ENCODE measurements at regions not wholly inside any gene's neighbourhood (a gene's known extent, or its start where the extent isn't known, plus 50 kb on each side); places are given as distances from the start of the nearest gene placed in this dataset.
A peak's percentile ranks its signal among the peaks of the same experiment; 100 is the strongest.
"Not testable (repeated sequence)": the region's sequence is repeated elsewhere in the genome, so short reads cannot be mapped to it uniquely, and the experiment has no call there.

- no peaks in the 10 kb centered on the region for H3K9me3 ChIP-seq (ENCODE audit: control insufficient read depth, insufficient read depth, low read depth, low read length)
- no peaks in the 10 kb centered on the region for H3K27me3 ChIP-seq (ENCODE audit: control insufficient read depth, insufficient read depth, low read length)
- DNase-seq (ENCODE audit: low read depth in 2 of 2) = no peak
- no peaks in the 10 kb centered on the region for H4K20me1 ChIP-seq (ENCODE audit: control insufficient read depth, extremely low read depth, insufficient read depth, low read length)
- no peak for TF ChIP-seq EZH2 (IDR thresholded peaks at IDR 0.05; ENCODE audit: low read length, missing control alignments)
- TF ChIP-seq CTCF (conservative IDR thresholded peaks at IDR 0.05 in 1 of 2, IDR thresholded peaks at IDR 0.05 in 1 of 2; ENCODE audit: low read depth in 1 of 2, low read length in 2 of 2) = no peak
- H3K4me1 ChIP-seq (ENCODE audit: control insufficient read depth, extremely low read depth, insufficient read depth, low read length) = no peaks in the 10 kb centered on the region
- H3K4me2 ChIP-seq (ENCODE audit: extremely low read depth, insufficient read depth, low read length) = no peak overlapping the region
- H3K9ac ChIP-seq (ENCODE audit: insufficient read depth, low read length) = no peak overlapping the region
- no peaks in the 10 kb centered on the region for H3K36me3 ChIP-seq (ENCODE audit: control insufficient read depth, insufficient read depth, low read length)
- H3K4me3 ChIP-seq (replicated peaks in 1 of 4; ENCODE audit: control extremely low read depth in 1 of 4, insufficient read depth in 1 of 4, low read depth in 3 of 4, low read length in 4 of 4) = no peak overlapping the region
- no peaks in the 10 kb centered on the region for H3K79me2 ChIP-seq (ENCODE audit: control insufficient read depth, insufficient read depth, low read length)
- no peak overlapping the region for H3K27ac ChIP-seq (ENCODE audit: insufficient read depth, low read length)
- no peak overlapping the region for H2AFZ ChIP-seq (ENCODE audit: low read length)
Measured at GRCh38 chr15:59894835-59895234, 109.3 kb upstream of the FOXB1 start.

GRCh38 chr15:59892985-59893384 is 111.1 kb upstream of the FOXB1 start:
- TF ChIP-seq EZH2 (IDR thresholded peaks at IDR 0.05; ENCODE audit: low read length, missing control alignments) = no peak
- TF ChIP-seq CTCF (conservative IDR thresholded peaks at IDR 0.05 in 1 of 2, IDR thresholded peaks at IDR 0.05 in 1 of 2; ENCODE audit: low read depth in 1 of 2, low read length in 2 of 2) = no peak
- H3K27ac ChIP-seq (ENCODE audit: insufficient read depth, low read length) = no peak overlapping the region
- H3K4me1 ChIP-seq (ENCODE audit: control insufficient read depth, extremely low read depth, insufficient read depth, low read length) = no peaks in the 10 kb centered on the region
- H3K4me2 ChIP-seq (ENCODE audit: extremely low read depth, insufficient read depth, low read length) = no peak overlapping the region
- H3K27me3 ChIP-seq (ENCODE audit: control insufficient read depth, insufficient read depth, low read length) = no peaks in the 10 kb centered on the region
- H3K36me3 ChIP-seq (ENCODE audit: control insufficient read depth, insufficient read depth, low read length) = no peaks in the 10 kb centered on the region
- H3K9ac ChIP-seq (ENCODE audit: insufficient read depth, low read length) = no peak overlapping the region
- no peak overlapping the region for H2AFZ ChIP-seq (ENCODE audit: low read length)
- H3K79me2 ChIP-seq (ENCODE audit: control insufficient read depth, insufficient read depth, low read length) = no peaks in the 10 kb centered on the region
- H3K4me3 ChIP-seq (replicated peaks in 1 of 4; ENCODE audit: control extremely low read depth in 1 of 4, insufficient read depth in 1 of 4, low read depth in 3 of 4, low read length in 4 of 4) = no peak overlapping the region
- DNase-seq (ENCODE audit: low read depth in 2 of 2) = peak in 1 of 2 donors; percentile 23
- H3K9me3 ChIP-seq (ENCODE audit: control insufficient read depth, insufficient read depth, low read depth, low read length) = no peaks in the 10 kb centered on the region
- no peaks in the 10 kb centered on the region for H4K20me1 ChIP-seq (ENCODE audit: control insufficient read depth, extremely low read depth, insufficient read depth, low read length)

GRCh38 chr15:59887870-59888269 is 116.2 kb upstream of the FOXB1 start:
- not testable (repeated sequence) for H3K27ac ChIP-seq (ENCODE audit: insufficient read depth, low read length); DNase-seq (ENCODE audit: low read depth in 2 of 2); H3K4me2 ChIP-seq (ENCODE audit: extremely low read depth, insufficient read depth, low read length); H3K9me3 ChIP-seq (ENCODE audit: control insufficient read depth, insufficient read depth, low read depth, low read length); H3K27me3 ChIP-seq (ENCODE audit: control insufficient read depth, insufficient read depth, low read length); H4K20me1 ChIP-seq (ENCODE audit: control insufficient read depth, extremely low read depth, insufficient read depth, low read length); H3K36me3 ChIP-seq (ENCODE audit: control insufficient read depth, insufficient read depth, low read length); H3K4me1 ChIP-seq (ENCODE audit: control insufficient read depth, extremely low read depth, insufficient read depth, low read length); H2AFZ ChIP-seq (ENCODE audit: low read length); H3K9ac ChIP-seq (ENCODE audit: insufficient read depth, low read length); H3K4me3 ChIP-seq (replicated peaks in 1 of 4; ENCODE audit: control extremely low read depth in 1 of 4, insufficient read depth in 1 of 4, low read depth in 3 of 4, low read length in 4 of 4); H3K79me2 ChIP-seq (ENCODE audit: control insufficient read depth, insufficient read depth, low read length)

Measured in fibroblast of lung (primary cell).